Neural progenitor cell (in vitro differentiated cells): ENCODE measurements at regions not wholly inside any gene's neighbourhood (a gene's known extent, or its start where the extent isn't known, plus 50 kb on each side); places are given as distances from the start of the nearest gene placed in this dataset.

Source experiments
- CTCF ChIP-seq: fragments of 200-600 bp; sonication (generic); IDR thresholded peaks from 2 replicates; pipeline ENCODE4 v1.5.1; 2017; ENCODE audit warnings: antibody characterized with exemption, mild to moderate bottlenecking
- EZH2 ChIP-seq: fragments of 200-600 bp; sonication (generic); IDR thresholded peaks from 2 replicates; pipeline ENCODE4 v1.6.1; 2017; ENCODE audit warnings: antibody characterized with exemption, mild to moderate bottlenecking, moderate library complexity

- TF ChIP-seq CTCF = no peak
- TF ChIP-seq EZH2 = no peak
Measured at GRCh38 chr5:33033516-33033915, 322.4 kb downstream of the NPR3 start.
